ENCODE measurements at regions not wholly inside any gene's neighbourhood (a gene's known extent, or its start where the extent isn't known, plus 50 kb on each side); places are given as distances from the start of the nearest gene placed in this dataset.

GRCh38 chr6:163897030-163897429 lies 482.5 kb downstream of the QKI start:
- TF ChIP-seq POLR2AphosphoS5 (IDR thresholded peaks at IDR 0.05): no peak
- TF ChIP-seq, protein P1, sequence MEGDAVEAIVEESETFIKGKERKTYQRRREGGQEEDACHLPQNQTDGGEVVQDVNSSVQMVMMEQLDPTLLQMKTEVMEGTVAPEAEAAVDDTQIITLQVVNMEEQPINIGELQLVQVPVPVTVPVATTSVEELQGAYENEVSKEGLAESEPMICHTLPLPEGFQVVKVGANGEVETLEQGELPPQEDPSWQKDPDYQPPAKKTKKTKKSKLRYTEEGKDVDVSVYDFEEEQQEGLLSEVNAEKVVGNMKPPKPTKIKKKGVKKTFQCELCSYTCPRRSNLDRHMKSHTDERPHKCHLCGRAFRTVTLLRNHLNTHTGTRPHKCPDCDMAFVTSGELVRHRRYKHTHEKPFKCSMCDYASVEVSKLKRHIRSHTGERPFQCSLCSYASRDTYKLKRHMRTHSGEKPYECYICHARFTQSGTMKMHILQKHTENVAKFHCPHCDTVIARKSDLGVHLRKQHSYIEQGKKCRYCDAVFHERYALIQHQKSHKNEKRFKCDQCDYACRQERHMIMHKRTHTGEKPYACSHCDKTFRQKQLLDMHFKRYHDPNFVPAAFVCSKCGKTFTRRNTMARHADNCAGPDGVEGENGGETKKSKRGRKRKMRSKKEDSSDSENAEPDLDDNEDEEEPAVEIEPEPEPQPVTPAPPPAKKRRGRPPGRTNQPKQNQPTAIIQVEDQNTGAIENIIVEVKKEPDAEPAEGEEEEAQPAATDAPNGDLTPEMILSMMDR (IDR thresholded peaks at IDR 0.05): no peak
